ENCODE measurements at regions not wholly inside any gene's neighbourhood (a gene's known extent, or its start where the extent isn't known, plus 50 kb on each side); places are given as distances from the start of the nearest gene placed in this dataset.
"Not testable (repeated sequence)": the region's sequence is repeated elsewhere in the genome, so short reads cannot be mapped to it uniquely, and the experiment has no call there.

DNA sequence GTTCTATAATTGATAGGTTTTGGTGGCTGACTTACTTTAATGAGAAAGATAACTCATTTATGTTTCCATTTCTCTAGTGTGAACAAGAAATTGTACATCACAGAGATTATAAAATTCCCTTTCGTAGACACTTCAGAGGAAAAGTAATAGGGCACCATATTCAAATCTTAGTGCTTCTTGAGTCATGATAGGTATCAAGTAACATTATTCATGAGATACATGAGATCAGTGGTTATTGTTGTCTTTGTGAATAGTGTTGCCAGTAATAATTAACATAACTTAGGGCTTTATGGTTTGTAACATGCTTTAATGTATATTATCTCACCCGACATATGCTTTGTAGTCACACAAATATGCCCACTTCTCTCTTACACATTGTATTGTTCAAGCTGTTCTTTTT is 73.7 kb upstream of the IL15 start:
- Histone ChIP-seq H3K27me3 (replicated peaks in 1 of 7) (no peaks in the 10 kb centered on the region), H3K9me3 (no peaks in the 10 kb centered on the region), H3K4me1 (no peaks in the 10 kb centered on the region), H3K27ac (no peak overlapping the region), H3K36me3 (no peaks in the 10 kb centered on the region), H3K4me3 (no peak overlapping the region)
- intact Hi-C loops (cut with DNase I; ENCODE audit: low total_unique reads) = no loop called here
- DNase-seq = no peak
- 87 to 95% (median 93%) methylated on average over 2 of the region's 2 CpGs for WGBS, 5 donors
- TF ChIP-seq POLR2A (IDR thresholded peaks at IDR 0.05) (no peak), POLR2AphosphoS5 (IDR thresholded peaks at IDR 0.05) (no peak)
- TF ChIP-seq, protein P1, sequence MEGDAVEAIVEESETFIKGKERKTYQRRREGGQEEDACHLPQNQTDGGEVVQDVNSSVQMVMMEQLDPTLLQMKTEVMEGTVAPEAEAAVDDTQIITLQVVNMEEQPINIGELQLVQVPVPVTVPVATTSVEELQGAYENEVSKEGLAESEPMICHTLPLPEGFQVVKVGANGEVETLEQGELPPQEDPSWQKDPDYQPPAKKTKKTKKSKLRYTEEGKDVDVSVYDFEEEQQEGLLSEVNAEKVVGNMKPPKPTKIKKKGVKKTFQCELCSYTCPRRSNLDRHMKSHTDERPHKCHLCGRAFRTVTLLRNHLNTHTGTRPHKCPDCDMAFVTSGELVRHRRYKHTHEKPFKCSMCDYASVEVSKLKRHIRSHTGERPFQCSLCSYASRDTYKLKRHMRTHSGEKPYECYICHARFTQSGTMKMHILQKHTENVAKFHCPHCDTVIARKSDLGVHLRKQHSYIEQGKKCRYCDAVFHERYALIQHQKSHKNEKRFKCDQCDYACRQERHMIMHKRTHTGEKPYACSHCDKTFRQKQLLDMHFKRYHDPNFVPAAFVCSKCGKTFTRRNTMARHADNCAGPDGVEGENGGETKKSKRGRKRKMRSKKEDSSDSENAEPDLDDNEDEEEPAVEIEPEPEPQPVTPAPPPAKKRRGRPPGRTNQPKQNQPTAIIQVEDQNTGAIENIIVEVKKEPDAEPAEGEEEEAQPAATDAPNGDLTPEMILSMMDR (IDR thresholded peaks at IDR 0.05 in 8 of 11, conservative IDR thresholded peaks at IDR 0.05 in 3 of 11) = no peak

DNA sequence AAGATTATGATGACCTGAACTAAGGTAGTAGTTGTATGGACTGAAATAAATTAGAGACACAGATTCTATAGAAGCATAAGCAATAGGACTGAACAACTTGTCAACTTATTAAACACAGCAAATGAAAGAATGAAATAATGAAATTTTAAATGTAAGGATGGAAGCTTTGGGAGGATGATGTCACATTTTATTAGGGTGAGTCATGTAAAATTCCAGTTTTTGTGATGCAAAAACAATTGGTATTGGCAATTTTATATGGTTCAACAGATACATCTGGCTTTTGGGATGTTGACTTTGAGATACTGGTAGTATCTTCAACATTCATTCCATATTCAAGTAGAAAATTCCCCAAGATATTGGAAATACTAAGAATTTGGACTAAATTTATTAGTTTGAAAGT is 72.7 kb upstream of the IL15 start:
- no peak overlapping the region for H3K27ac ChIP-seq
- no peak for TF ChIP-seq POLR2AphosphoS5 (IDR thresholded peaks at IDR 0.05)
- no peak for TF ChIP-seq POLR2A (IDR thresholded peaks at IDR 0.05)
- TF ChIP-seq, protein P1 (IDR thresholded peaks at IDR 0.05 in 8 of 11, conservative IDR thresholded peaks at IDR 0.05 in 3 of 11) = no peak
- DNase-seq = no peak
- intact Hi-C loops (cut with DNase I; ENCODE audit: low total_unique reads) = no loop called here
- no peaks in the 10 kb centered on the region for H3K27me3 ChIP-seq (replicated peaks in 1 of 7)
- no peaks in the 10 kb centered on the region for H3K36me3 ChIP-seq
- H3K9me3 ChIP-seq = no peaks in the 10 kb centered on the region
- no peaks in the 10 kb centered on the region for H3K4me1 ChIP-seq
- H3K4me3 ChIP-seq = no peak overlapping the region

DNA sequence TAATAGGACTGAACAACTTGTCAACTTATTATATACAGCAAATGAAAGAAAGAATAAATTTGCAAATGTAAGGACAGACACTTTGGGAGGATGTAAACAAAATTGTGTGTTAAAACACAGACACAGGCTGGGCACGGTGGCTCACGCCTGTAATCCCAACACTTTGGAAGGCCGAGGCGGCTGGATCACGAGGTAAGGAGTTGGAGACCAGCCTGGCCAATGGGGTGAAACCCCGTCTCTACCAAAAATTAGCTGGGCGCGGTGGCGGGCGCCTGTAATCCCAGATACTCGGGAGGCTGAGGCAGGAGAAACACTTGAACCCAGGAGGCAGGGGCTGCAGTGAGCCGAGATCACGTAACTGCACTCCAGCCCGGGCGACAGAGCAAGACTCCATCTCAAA is 71.4 kb upstream of the IL15 start:
- DNase-seq = not testable (repeated sequence)
- WGBS, 5 donors = 90 to 94% (median 93%) methylated on average over 14 to 15 of the region's 15 CpGs

DNA sequence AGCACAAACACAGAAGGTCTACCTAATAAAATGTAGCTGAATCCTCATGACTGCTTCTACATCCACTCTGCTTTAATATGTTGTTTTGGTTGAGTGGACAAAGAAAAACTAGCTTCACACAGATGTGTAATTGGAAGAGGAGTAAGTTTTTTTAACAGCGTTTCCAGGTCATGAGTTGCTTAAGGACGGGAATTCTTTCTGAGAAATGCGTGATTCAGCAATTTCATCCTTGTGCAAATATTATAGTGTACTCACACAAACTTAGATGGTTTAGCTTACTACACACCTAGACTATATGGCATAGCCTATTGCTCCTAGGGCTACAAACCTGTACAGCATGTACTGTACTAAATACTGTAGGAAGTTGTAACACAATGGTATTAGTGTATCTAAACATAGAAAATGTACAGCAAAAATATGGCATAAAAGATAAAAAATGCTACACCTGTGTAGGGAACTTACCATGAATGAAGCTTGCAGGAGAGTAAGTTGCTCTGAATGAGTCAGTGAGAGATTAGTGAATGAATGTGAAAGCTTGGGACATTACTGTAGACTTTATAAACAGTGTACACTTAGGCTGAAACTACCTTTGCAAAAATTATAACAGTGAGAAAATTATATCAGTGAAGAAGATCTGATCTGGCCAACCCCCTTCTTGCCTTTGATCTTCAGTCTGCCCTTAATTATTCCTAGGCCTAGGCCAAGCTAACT is 70.8 kb upstream of the IL15 start:
- TF ChIP-seq POLR2A (IDR thresholded peaks at IDR 0.05) (no peak), POLR2AphosphoS5 (IDR thresholded peaks at IDR 0.05) (no peak)
- TF ChIP-seq, protein P1 (IDR thresholded peaks at IDR 0.05 in 8 of 11, conservative IDR thresholded peaks at IDR 0.05 in 3 of 11) = no peak

More for the DNA sequence above, 71.4 kb upstream of the IL15 start:
- H3K4me1 ChIP-seq; H3K36me3 ChIP-seq; H3K9me3 ChIP-seq; H3K27ac ChIP-seq; intact Hi-C loops (cut with DNase I; ENCODE audit: low total_unique reads); H3K27me3 ChIP-seq (replicated peaks in 1 of 7); H3K4me3 ChIP-seq: not testable (repeated sequence)

More for the DNA sequence above, 70.8 kb upstream of the IL15 start:
- Histone ChIP-seq H3K4me3 (no peak overlapping the region), H3K9me3 (no peaks in the 10 kb centered on the region), H3K27ac (no peak overlapping the region), H3K27me3 (replicated peaks in 1 of 7) (no peaks in the 10 kb centered on the region), H3K4me1 (no peaks in the 10 kb centered on the region), H3K36me3 (no peaks in the 10 kb centered on the region)
- DNase-seq = no peak
- intact Hi-C loops (cut with DNase I; ENCODE audit: low total_unique reads) = no loop called here
- WGBS, 5 donors = 89 to 96% (median 95%) methylated on average over 3 of the region's 3 CpGs
